Superior temporal gyrus (tissue), 1 donor: ENCODE measurements at regions not wholly inside any gene's neighbourhood (a gene's known extent, or its start where the extent isn't known, plus 50 kb on each side); places are given as distances from the start of the nearest gene placed in this dataset.
"Not testable (repeated sequence)": the region's sequence is repeated elsewhere in the genome, so short reads cannot be mapped to it uniquely, and the experiment has no call there.

ENCODE experiments used
- DNase-seq: peaks from one replicate; pipeline ENCODE4 v3.0.0-alpha.2; 2016; ENCODE audit errors: extremely low spot score

DNA sequence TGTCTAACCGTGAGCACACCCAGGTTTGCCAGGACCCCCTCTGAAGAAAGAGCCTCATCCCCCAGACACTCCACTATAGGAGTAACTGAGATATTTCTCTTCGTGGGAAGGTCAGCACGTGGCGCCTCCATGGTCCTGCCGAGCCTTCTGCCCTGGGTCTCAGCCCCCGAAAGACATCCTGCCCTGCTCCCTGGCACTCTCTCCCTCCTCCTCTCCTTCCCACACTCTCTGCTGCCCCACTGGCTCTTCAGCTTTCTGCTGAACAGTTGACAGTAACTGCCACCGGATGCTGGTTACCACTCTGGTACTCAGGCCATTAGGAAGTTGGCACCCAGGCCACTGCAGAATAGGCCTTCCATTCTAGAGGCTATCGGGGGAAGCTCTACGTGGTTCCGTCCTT lies 185.2 kb downstream of the UACA start:
- DNase-seq = no peak

DNA sequence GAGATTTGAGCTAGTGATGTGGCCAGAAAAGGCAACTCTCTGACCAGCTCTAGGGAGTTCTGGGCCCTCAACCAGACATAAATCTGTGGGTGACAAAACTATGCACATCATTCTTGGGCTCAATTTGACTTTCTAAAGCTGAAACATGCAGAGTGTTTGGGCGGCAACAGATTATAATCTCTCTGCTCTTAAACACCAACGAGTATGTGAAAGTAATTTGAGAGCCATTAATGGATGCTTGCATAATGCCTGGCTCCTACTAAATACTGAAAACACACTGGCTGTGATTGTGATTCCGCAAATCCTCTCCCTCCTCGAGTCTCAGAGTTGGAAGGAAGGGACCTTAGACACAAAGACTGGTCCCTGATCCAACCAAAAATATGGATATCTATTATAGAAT lies 186.7 kb downstream of the UACA start:
- no peak for DNase-seq

GRCh38 chr15:70576276-70576675 lies 187.1 kb downstream of the UACA start:
- DNase-seq = no peak

GRCh38 chr15:70575231-70576226 lies 187.8 kb downstream of the UACA start:
- no peak for DNase-seq

DNA sequence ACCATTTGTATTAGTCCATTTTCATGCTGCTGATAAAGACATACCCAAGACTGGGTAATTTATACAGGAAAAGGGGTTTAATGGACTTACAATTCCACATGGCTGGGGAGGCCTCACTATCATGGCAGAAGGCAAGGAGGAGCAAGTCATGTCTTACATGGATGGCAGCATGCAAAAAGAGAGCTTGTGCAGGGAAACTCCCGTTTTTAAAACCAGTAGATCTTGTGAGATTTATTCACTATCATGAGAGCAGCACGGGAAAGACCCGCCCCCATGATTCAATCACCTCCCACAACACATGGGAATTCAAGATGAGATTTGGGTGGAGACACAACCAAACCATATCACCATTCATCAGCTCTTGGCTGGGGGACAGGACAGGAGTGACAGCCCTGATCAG lies 189.0 kb downstream of the UACA start:
- DNase-seq = not testable (repeated sequence)

DNA sequence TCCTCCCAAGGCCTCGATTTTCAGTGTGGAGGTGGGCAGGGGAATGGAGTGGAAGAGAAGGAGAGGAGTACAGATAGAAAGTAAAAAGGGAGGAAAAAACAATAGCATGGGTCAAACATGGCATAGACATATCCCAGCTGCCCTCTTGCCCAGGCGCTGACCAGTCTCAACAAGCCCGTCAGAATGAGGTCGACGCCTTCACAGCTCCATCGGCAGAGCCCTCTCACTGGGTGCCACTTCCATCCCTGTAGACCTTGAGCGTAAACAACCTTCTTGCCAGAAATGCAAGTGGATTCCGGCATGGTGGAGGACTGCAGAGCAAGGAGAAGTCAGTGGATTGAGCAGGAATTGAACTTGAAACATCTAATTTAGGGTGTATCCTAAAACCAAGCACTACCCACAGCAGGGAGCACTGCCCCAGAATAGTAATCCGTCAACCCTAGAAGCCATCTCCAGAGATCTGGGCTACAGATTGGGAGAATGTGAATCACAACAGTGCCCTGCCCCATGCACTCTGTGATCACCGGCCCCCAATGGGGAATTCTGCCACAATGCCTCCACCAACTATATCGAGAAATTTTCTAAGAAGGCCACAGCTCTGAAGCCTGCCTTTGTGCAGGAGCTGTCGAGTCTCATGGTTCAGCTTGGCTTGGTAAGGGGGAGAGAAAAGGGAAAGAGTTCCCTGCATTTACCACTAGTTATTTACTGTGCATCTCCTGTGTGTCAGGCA lies 190.1 kb downstream of the UACA start:
- no peak for DNase-seq

DNA sequence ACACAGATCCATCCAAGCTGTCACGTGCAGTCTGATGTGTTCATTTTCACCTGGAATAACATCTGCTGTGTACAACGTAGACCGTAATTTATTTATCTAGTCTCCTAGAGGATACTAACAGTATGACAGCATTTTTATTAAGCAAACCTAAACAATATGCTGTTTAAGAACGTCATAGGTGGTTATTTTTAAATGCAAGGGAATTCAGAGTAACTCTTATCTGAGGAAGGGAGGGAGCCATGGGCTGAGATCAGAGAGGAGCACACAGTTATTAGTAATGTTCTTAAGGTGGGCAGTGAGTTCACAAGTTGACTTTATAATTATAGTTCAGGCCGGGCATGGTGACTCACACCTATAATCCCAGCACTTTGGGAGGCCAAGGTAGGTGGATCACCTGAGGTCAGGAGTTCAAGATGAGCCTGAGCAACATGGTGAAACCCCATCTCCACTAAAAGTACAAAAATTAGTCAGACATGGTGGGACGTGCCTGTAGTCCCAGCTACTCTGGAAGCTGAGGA lies 193.6 kb downstream of the UACA start:
- DNase-seq = no peak

DNA sequence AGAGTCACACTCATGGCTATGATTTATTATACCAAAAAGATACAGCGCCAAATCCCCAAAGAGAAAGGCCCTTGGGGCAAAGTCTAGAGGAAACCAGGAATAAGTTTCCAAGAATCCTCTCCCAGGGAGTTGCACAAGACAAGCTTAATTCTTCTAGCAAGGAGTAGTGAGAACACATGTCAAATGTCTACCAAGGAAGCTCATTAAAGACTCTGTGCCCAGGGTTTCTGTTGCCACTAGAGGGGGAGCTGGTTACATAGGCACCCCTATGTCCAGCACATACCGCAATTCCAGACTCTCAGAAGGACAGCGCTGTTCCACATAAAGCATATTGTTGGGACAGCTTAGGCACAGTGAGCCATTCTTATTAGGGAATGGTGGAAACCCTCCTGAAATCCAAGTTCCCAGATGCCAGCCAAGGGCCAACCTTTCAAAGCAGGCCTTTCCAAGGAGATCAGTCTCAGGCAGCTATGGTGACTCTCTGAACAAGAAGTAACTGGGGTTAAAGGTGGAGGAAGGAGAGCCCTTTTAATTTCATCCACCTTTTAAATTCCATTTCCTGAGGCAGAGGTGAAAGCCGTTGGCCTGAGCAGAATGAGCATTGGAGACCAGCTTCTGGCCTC lies 194.2 kb downstream of the UACA start:
- peak; percentile 71 for DNase-seq

DNA sequence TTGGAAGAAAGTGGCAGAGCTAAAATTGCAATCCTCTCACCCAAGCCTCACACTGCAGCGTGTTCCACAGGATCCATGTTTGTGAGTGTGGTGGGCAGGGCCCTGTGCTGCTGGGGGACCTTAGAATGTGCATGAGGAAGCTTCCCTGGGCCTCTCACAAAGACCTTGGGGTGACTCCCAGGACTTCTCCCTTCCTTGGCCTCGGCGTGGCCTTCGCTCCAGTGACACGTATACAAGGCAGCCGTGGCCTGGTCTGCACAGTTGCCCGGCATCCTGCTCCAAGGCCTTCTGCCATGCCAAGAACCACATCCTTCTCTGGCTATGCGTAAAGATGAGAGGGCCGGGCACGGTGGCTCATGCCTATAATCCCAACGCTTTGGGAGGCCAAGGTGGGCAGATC lies 196.4 kb downstream of the UACA start:
- DNase-seq = no peak

DNA sequence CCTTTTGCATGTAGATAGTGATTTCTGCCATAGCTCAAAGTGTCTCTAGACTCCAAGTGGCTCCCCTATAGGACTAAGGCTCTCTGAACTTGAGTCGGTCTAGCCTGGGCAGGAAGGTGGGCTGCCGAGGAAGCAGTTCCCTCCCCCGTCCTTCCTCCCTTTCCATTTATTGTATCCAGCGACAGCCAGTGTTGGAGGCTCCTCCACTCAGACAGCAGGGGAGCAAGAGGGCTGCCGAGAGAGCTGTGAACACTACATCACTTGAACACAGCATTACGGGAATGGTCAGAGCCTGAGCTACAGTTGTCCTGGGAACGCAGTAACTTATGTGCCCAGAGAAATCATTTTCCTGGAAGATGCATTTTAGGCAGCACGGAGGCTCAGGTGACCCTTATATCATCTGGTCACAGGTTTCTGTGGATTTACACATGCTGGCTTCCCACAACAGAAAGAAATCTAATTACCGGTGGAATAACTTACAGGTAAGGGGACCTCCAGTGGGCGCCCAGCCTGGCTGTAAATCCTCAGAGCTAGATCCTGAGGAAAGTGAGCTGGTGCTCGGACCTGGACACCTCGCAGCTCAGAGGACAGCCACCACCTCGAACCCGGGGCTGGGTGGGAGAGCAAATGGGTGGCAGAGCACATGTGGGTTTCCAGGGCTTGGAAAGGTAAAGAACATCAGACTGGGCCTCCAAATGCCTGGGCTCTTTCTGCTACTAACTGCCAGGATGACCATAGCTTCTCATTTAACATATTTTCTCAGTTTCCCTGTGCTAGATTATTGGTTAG lies 197.1 kb downstream of the UACA start:
- DNase-seq = no peak

GRCh38 chr15:70563561-70564095 lies 199.7 kb downstream of the UACA start:
- DNase-seq = no peak

DNA sequence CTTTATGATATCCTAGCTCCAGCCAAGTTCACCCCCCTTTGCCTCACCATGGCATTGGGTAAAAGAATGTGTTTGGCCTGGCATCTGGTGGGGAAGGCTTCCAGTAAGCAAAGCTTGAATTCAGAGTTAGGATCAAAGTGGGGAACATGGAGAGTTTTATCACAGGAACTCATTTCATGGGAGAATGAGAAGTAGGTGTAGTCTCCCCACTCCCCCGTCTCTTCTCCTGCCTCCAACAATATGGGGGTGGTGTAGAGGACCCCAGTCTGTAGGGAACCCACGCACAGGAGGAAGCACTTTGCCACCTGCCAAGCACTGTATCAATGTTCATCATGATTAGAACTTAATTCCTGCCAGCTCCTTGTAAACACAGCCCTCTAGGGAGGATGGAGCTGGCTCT lies 200.5 kb downstream of the UACA start:
- no peak for DNase-seq

DNA sequence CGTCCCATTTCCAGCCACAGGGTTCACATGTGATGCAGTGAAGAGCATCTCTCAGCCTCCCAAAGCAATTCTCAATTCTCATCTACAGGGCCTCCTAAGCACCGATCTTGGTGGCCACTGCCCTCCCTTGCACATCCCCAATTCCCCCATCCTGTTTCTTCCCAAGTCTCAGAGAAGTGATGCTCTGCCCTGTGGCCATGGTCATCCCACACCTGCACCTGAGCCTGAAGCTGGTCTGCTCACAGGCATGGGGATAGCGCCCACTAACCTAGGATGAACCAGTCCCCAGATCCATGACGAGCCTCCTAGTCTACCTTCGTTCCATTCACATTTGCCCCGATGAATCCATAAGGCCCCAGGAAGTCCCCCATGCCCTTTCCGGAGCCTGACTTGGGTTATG lies 201.5 kb downstream of the UACA start:
- DNase-seq = no peak

DNA sequence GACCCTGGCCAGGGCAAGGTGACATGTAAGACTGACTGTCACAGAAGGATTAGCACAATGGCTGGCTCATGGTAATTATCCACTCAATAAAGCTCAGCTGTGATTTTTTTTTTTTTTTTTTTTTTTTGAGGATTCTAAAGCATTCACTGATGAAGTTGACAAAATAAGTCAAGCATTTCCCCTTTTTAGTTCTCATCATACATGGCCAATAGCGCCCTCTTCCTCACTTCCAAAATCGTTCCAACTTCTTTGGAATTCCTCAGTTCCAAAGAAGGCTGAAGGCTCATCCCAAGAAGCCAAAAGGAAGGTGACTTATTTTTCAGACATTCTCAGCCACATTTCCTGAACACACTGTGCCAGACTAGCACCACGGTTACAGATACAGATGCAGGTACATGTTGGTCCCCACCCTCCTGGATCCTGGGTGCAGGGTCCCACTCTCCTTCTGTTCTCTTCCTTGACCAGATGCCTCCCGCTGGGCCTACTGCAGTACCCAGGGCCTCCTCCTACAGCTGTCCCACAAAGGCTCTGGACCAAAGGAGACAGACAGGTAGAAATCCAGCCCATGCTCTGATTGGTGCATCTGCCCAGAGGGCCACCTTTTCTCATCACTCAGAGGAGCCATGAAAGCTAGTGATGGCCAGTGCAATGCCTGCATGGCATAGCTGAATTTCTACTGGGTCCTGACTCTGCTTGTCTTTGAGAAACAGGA lies 202.6 kb downstream of the UACA start:
- DNase-seq = no peak

- no peak for DNase-seq
Observed at GRCh38 chr15:70559265-70560239, 203.8 kb downstream of the UACA start.

GRCh38 chr15:70558406-70559264 lies 204.7 kb downstream of the UACA start:
- DNase-seq = no peak

DNA sequence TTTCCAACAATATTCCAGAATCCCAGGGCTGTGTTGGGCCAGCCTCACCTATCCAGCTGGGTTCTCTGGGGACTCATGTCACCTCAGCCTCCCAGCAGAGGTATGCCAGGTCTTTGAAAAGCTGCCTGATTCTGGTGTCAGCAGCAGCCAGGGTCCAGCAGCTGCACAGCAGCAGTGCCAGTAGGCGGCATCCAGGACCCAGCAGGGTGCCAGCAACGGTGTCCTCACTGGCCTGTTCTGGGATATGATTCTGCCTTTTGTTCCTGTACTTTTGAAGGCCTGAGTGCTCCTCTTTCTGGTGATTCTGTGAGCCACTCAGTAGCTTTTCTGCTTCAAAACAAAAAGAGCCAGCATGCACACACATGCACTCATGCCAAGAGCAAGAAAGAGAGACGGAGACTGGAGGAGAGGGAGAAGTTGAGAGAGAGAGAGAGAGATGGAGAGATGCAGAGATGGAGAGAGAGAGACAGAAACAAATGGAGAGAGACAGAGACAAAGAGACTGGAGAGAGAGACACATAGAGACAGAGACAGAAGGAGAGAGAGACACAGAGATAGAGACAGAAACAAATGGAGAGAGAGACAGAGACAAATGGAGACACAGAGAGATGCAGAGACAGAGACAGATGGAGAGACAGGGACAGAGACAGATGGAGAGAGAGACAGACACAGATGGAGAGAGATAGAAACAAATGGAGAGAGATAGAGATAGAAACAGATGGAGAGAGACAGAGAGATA lies 205.7 kb downstream of the UACA start:
- DNase-seq = no peak

DNA sequence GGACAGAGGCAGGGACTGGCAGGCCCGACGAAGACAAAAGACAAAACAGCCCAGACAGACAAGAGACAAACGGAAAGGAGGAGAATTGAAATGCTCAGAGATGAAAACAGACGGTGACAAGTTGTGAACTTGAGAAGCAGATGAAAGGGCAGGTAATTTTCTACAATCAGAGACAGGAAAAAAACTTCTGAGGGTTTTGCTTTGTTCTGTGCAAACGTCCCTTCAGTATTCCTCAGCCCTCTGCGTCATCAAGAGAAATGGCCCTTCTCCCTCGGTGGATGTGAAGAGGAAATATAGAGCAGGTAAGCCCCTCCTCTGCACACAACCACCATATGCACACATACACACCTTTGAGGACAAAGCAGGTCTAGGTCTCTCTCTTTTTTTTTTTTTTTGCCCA lies 206.6 kb downstream of the UACA start:
- DNase-seq = no peak
